Endodermal cell (in vitro differentiated cells): ENCODE measurements at regions not wholly inside any gene's neighbourhood (a gene's known extent, or its start where the extent isn't known, plus 50 kb on each side); places are given as distances from the start of the nearest gene placed in this dataset.

Experiments used
- DNase-seq: peaks from one replicate; pipeline ENCODE4 v3.0.0-alpha.2; 2017
- H3K27ac ChIP-seq: 2 replicates; pipeline ENCODE4 v1.5.1; 2013; ENCODE audit warnings: mild to moderate bottlenecking, low read depth, low read length, moderate library complexity
- H3K27me3 ChIP-seq: 2 replicates; pipeline ENCODE4 v1.6.1; 2013; ENCODE audit warnings: mild to moderate bottlenecking, low read length, moderate library complexity; ENCODE audit not compliant: insufficient read depth, control insufficient read depth, poor library complexity, severe bottlenecking
- H3K36me3 ChIP-seq: 2 replicates; pipeline ENCODE4 v1.7.0; 2013; ENCODE audit warnings: mild to moderate bottlenecking, low read length, moderate library complexity; ENCODE audit not compliant: control insufficient read depth, insufficient read depth
- H3K4me1 ChIP-seq: one replicate; pipeline ENCODE4 v1.7.0; 2013; ENCODE audit warnings: low read length; ENCODE audit not compliant: control insufficient read depth, insufficient read depth
- H3K4me3 ChIP-seq: 2 replicates; pipeline ENCODE4 v1.5.1; 2013; ENCODE audit warnings: mild to moderate bottlenecking, low read length, moderate library complexity
- H3K9ac ChIP-seq: 2 replicates; pipeline ENCODE4 v1.6.1; 2013; ENCODE audit warnings: mild to moderate bottlenecking, low read length, moderate library complexity; ENCODE audit not compliant: poor library complexity, severe bottlenecking; ENCODE audit errors: extremely low read depth
- H3K9me3 ChIP-seq: 2 replicates; pipeline ENCODE4 v1.6.1; 2013; ENCODE audit warnings: mild to moderate bottlenecking, low read length, moderate library complexity; ENCODE audit not compliant: control insufficient read depth
- H3K27ac Mint-ChIP-seq: 2 replicates; pipeline ENCODE4 v1.8.0; 2020; ENCODE audit warnings: mixed read lengths
- H3K27me3 Mint-ChIP-seq: 2 replicates; pipeline ENCODE4 v1.8.0; 2021; ENCODE audit warnings: mild to moderate bottlenecking, mixed read lengths; ENCODE audit not compliant: insufficient read depth
- H3K36me3 Mint-ChIP-seq: 2 replicates; pipeline ENCODE4 v1.8.0; 2020; ENCODE audit warnings: low read depth, mixed read lengths
- H3K4me1 Mint-ChIP-seq: 2 replicates; pipeline ENCODE4 v1.8.0; 2020; ENCODE audit warnings: mixed read lengths
- H3K4me3 Mint-ChIP-seq: 2 replicates; pipeline ENCODE4 v1.8.0; 2020; ENCODE audit warnings: mild to moderate bottlenecking, moderate library complexity, mixed read lengths
- H3K9me3 Mint-ChIP-seq: 2 replicates; pipeline ENCODE4 v1.8.0; 2020; ENCODE audit warnings: mild to moderate bottlenecking, mixed read lengths
- CTCF ChIP-seq: fragments of 200-600 bp; sonication (generic); conservative IDR thresholded peaks from 2 replicates; pipeline ENCODE4 v1.5.0; 2021; ENCODE audit warnings: antibody characterized with exemption, mild to moderate bottlenecking
- WGBS, 2 experiments: methylation state at CpG; one replicate each; pipeline versions ENCODE4 v1.1.5 to v1.1.7; 2013; ENCODE audit warnings: missing lambda C conversion rate in 2 of 2, mixed read lengths in 1 of 2; ENCODE audit not compliant: insufficient coverage in 1 of 2, insufficient read length in 1 of 2; 5-methylcytosine and 5-hydroxymethylcytosine counted together

- H3K9me3 ChIP-seq = no peaks in the 10 kb centered on the region
- H3K27ac ChIP-seq = no peak overlapping the region
- H3K27me3 ChIP-seq = no peaks in the 10 kb centered on the region
- no peak overlapping the region for H3K9ac ChIP-seq
- H3K36me3 Mint-ChIP-seq = no peaks in the 10 kb centered on the region
- no peak overlapping the region for H3K4me3 Mint-ChIP-seq
- WGBS, 2 experiments = 100% methylated on average over 1 of the region's 1 CpG; no CpG with 5 or more reads in 1 of the 2 experiments
- no peak overlapping the region for H3K27ac Mint-ChIP-seq
- no peaks in the 10 kb centered on the region for H3K36me3 ChIP-seq
- no peaks in the 10 kb centered on the region for H3K27me3 Mint-ChIP-seq
- no peak overlapping the region for H3K4me3 ChIP-seq
- peaks cover 2% of the 10 kb centered on the region for H3K9me3 Mint-ChIP-seq
- H3K4me1 Mint-ChIP-seq = peaks cover 18% of the 10 kb centered on the region
- no peak for DNase-seq
- TF ChIP-seq CTCF = no peak
- H3K4me1 ChIP-seq = peaks cover 4% of the 10 kb centered on the region
Observed at GRCh38 chr6:122012578-122012977, 386.9 kb upstream of the HSF2 start.

GRCh38 chr6:122014961-122015360, 384.5 kb upstream of the HSF2 start:
- H3K4me3 ChIP-seq = no peak overlapping the region
- Mint-ChIP-seq H3K36me3 (no peaks in the 10 kb centered on the region), H3K4me1 (peaks cover 6% of the 10 kb centered on the region), H3K9me3 (peaks cover 2% of the 10 kb centered on the region), H3K27ac (no peak overlapping the region), H3K4me3 (no peak overlapping the region), H3K27me3 (no peaks in the 10 kb centered on the region)
- no peak for DNase-seq
- H3K9me3 ChIP-seq = no peaks in the 10 kb centered on the region
- WGBS, 2 experiments = 82% methylated on average over 3 of the region's 3 CpGs; no CpG with 5 or more reads in 1 of the 2 experiments
- H3K27ac ChIP-seq = no peak overlapping the region
- no peaks in the 10 kb centered on the region for H3K36me3 ChIP-seq
- no peaks in the 10 kb centered on the region for H3K27me3 ChIP-seq
- TF ChIP-seq CTCF = no peak
- no peaks in the 10 kb centered on the region for H3K4me1 ChIP-seq
- no peak overlapping the region for H3K9ac ChIP-seq

DNA sequence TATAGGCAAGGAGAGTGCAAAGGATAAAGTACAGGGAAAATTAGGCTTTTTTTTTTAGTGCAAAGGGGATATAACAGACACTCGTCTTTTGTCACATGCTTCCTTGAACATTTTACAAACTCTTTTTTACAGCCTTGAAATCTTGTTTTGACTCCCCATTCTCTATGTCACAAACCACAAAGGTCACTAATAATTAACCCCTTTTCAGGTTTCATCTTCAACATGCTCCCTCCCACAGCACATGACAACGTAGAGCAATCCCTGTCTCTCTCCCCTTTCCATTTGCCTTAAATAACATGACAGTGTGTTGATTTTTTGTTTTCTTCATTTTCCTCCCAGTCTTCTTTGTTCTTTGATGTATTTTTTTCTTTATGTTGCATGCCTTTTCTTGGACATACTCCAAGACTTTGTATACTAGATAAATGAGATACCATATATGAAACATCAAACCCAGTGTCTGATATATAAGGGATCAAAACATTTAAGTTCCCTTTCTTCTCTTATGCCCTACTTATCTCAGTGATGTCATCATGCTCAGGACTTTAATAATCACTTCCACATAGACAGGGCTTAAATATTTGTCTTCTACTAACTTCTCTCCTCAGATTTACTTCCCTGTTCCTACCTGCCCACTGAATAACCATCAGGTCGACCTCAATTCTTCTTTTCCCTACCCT, 378.7 kb upstream of the HSF2 start:
- Histone ChIP-seq H3K27ac (no peak overlapping the region), H3K4me1 (no peaks in the 10 kb centered on the region), H3K36me3 (no peaks in the 10 kb centered on the region), H3K4me3 (no peak overlapping the region), H3K27me3 (no peaks in the 10 kb centered on the region), H3K9me3 (no peaks in the 10 kb centered on the region), H3K9ac (no peak overlapping the region)
- no peak for TF ChIP-seq CTCF
- H3K9me3 Mint-ChIP-seq = peaks cover 2% of the 10 kb centered on the region
- no peak overlapping the region for H3K27ac Mint-ChIP-seq
- no peaks in the 10 kb centered on the region for H3K36me3 Mint-ChIP-seq
- DNase-seq = no peak
- no peak overlapping the region for H3K4me3 Mint-ChIP-seq
- 83 to 90% methylated on average over 2 to 3 of the region's 3 CpGs for WGBS, 2 experiments
- H3K27me3 Mint-ChIP-seq = no peaks in the 10 kb centered on the region
- peaks cover 8% of the 10 kb centered on the region for H3K4me1 Mint-ChIP-seq
